ENCODE measurements at regions not wholly inside any gene's neighbourhood (a gene's known extent, or its start where the extent isn't known, plus 50 kb on each side); places are given as distances from the start of the nearest gene placed in this dataset.

- Histone ChIP-seq H3K23me2 (ENCODE audit: low read depth, low read length) (no peaks in the 10 kb centered on the region), H4K5ac (ENCODE audit: insufficient read length, low read depth, low read length) (no peak overlapping the region), H2BK120ac (replicated peaks; ENCODE audit: low read depth, low read length) (no peak overlapping the region), H3K27me3 (replicated peaks in 1 of 4; ENCODE audit: control insufficient read depth in 3 of 4, extremely low read depth in 1 of 4, insufficient read depth in 3 of 4, low read length in 3 of 4) (no peaks in the 10 kb centered on the region; a peak in 1 of 7 replicates), H2BK15ac (ENCODE audit: low read length) (no peak overlapping the region), H3K9me3 (ENCODE audit: insufficient read depth in 2 of 2, low read depth in 1 of 2, low read length in 1 of 2) (no peaks in the 10 kb centered on the region), H2BK12ac (ENCODE audit: low read depth, low read length) (no peak overlapping the region), H3K56ac (replicated peaks; ENCODE audit: insufficient read length, low read depth, low read length) (no peak overlapping the region), H3K4me1 (replicated peaks in 1 of 4; ENCODE audit: control insufficient read depth in 3 of 4, insufficient read depth in 4 of 4, low read length in 3 of 4) (peaks cover 0 to 9% (median 0%) of the 10 kb centered on the region in 4 experiments; a peak in 2 of 7 replicates), H2AFZ (ENCODE audit: low read length) (no peak overlapping the region), H3K9ac (replicated peaks in 1 of 4; ENCODE audit: extremely low read depth in 1 of 4, low read depth in 3 of 4, low read length in 3 of 4) (no peak overlapping the region), H4K20me1 (replicated peaks in 1 of 2; ENCODE audit: control insufficient read depth in 1 of 2, insufficient read depth in 2 of 2, low read length in 2 of 2) (peaks cover 0 to 3% of the 10 kb centered on the region in 2 experiments), H4K91ac (replicated peaks; ENCODE audit: insufficient read length, low read length) (no peak overlapping the region), H4K8ac (ENCODE audit: extremely low read depth, insufficient read depth, low read length) (no peak overlapping the region), H3K4me2 (ENCODE audit: insufficient read depth in 1 of 2, low read depth in 2 of 2, low read length in 2 of 2) (no peak overlapping the region), H3K79me1 (ENCODE audit: low read depth, low read length) (no peaks in the 10 kb centered on the region), H2BK5ac (ENCODE audit: low read depth, low read length) (no peak overlapping the region), H3K14ac (ENCODE audit: insufficient read length) (no peak overlapping the region), H3K79me2 (ENCODE audit: control insufficient read depth in 1 of 2, insufficient read depth in 2 of 2, low read length in 2 of 2) (no peaks in the 10 kb centered on the region), H2AK5ac (ENCODE audit: low read depth, low read length) (no peak overlapping the region), H3K36me3 (ENCODE audit: control insufficient read depth in 2 of 4, insufficient read depth in 4 of 4, low read length in 3 of 4) (no peaks in the 10 kb centered on the region), H2BK20ac (ENCODE audit: low read length) (no peak overlapping the region), H3K18ac (ENCODE audit: extremely low read depth, low read length) (no peak overlapping the region), H3K23ac (ENCODE audit: insufficient read length) (no peak overlapping the region), H3K27ac (ENCODE audit: low read depth, low read length) (no peak overlapping the region), H3K4ac (replicated peaks; ENCODE audit: insufficient read length, low read depth, low read length) (no peak overlapping the region), H3K4me3 (ENCODE audit: extremely low read depth in 1 of 4, insufficient read depth in 2 of 4, low read depth in 3 of 4, low read length in 4 of 4) (no peak overlapping the region)
- TF ChIP-seq KDM5A (IDR thresholded peaks at IDR 0.05; ENCODE audit: low read length) (no peak), JUND (IDR thresholded peaks at IDR 0.05; ENCODE audit: low read length) (no peak), SRF (IDR thresholded peaks at IDR 0.05; ENCODE audit: low read depth, low read length) (no peak), RBBP5 (IDR thresholded peaks at IDR 0.05; ENCODE audit: borderline replicate concordance, low read depth, low read length) (no peak)
- WGBS, 2 experiments (ENCODE audit: extremely low coverage in 1 of 2, insufficient coverage in 1 of 2, insufficient read length in 1 of 2, insufficient replicate concordance in 2 of 2, low coverage in 1 of 2, low lambda C conversion rate in 2 of 2, missing lambda C conversion rate in 1 of 2): 86% methylated on average over 6 of the region's 6 CpGs; no CpG with 5 or more reads in 1 of the 2 experiments
- DNase-seq (ENCODE audit: low read depth in 1 of 2, low spot score in 2 of 2) (no peak), FAIRE-seq (no peak)
- POLR2A ChIA-PET (ENCODE audit: partially characterized antibody): no interaction called here
- CTCF ChIA-PET (ENCODE audit: partially characterized antibody): no interaction called here
Observed at GRCh38 chr19:30128211-30128610, 186.2 kb downstream of the URI1 start.

All from H1 (cell line).